ENCODE measurements at regions not wholly inside any gene's neighbourhood (a gene's known extent, or its start where the extent isn't known, plus 50 kb on each side); places are given as distances from the start of the nearest gene placed in this dataset.
"Not testable (repeated sequence)": the region's sequence is repeated elsewhere in the genome, so short reads cannot be mapped to it uniquely, and the experiment has no call there.

GRCh38 chr13:60922576-60923231, 492.9 kb downstream of the PCDH20 start:
- no peak for DNase-seq (ENCODE audit: low spot score)

GRCh38 chr13:60893801-60894200, 496.8 kb downstream of the TDRD3 start:
- no peak for DNase-seq (ENCODE audit: low spot score)

- no peak for DNase-seq (ENCODE audit: low spot score)
These were observed 490.7 kb downstream of the TDRD3 start for GRCh38 chr13:60887711-60888110.

- no peak for DNase-seq (ENCODE audit: low spot score)
These were observed 484.5 kb downstream of the TDRD3 start for GRCh38 chr13:60881507-60881906.

- no peak for DNase-seq (ENCODE audit: low spot score)
These were observed 476.1 kb downstream of the TDRD3 start for GRCh38 chr13:60873116-60873515.

GRCh38 chr13:60869941-60870613, 473.1 kb downstream of the TDRD3 start:
- DNase-seq (ENCODE audit: low spot score): no peak

GRCh38 chr13:60869225-60869624, 472.2 kb downstream of the TDRD3 start:
- DNase-seq (ENCODE audit: low spot score): no peak

GRCh38 chr13:60862036-60862435, 465.0 kb downstream of the TDRD3 start:
- no peak for DNase-seq (ENCODE audit: low spot score)

- DNase-seq (ENCODE audit: low spot score): no peak
These were observed 460.7 kb downstream of the TDRD3 start for GRCh38 chr13:60857698-60858097.

- no peak for DNase-seq (ENCODE audit: low spot score)
These were observed 455.9 kb downstream of the TDRD3 start for GRCh38 chr13:60852886-60853285.

GRCh38 chr13:60851378-60851777, 454.4 kb downstream of the TDRD3 start:
- DNase-seq (ENCODE audit: low spot score): no peak

- no peak for DNase-seq (ENCODE audit: low spot score)
These were observed 453.5 kb downstream of the TDRD3 start for GRCh38 chr13:60850526-60850925.

- DNase-seq (ENCODE audit: low spot score): no peak
These were observed 441.6 kb downstream of the TDRD3 start for GRCh38 chr13:60838581-60838980.

GRCh38 chr13:60837806-60838205, 440.8 kb downstream of the TDRD3 start:
- no peak for DNase-seq (ENCODE audit: low spot score)

- no peak for DNase-seq (ENCODE audit: low spot score)
These were observed 439.8 kb downstream of the TDRD3 start for GRCh38 chr13:60836821-60837220.

- no peak for DNase-seq (ENCODE audit: low spot score)
These were observed 414.6 kb downstream of the TDRD3 start for GRCh38 chr13:60811581-60811980.

GRCh38 chr13:60805640-60806039, 408.6 kb downstream of the TDRD3 start:
- DNase-seq (ENCODE audit: low spot score): not testable (repeated sequence)

GRCh38 chr13:60798503-60798902, 401.5 kb downstream of the TDRD3 start:
- DNase-seq (ENCODE audit: low spot score): no peak

GRCh38 chr13:60797112-60797511, 400.1 kb downstream of the TDRD3 start:
- DNase-seq (ENCODE audit: low spot score): no peak

GRCh38 chr13:60794751-60795150, 397.7 kb downstream of the TDRD3 start:
- no peak for DNase-seq (ENCODE audit: low spot score)

- DNase-seq (ENCODE audit: low spot score): no peak
These were observed 393.6 kb downstream of the TDRD3 start for GRCh38 chr13:60790620-60791019.

GRCh38 chr13:60788156-60788829, 391.3 kb downstream of the TDRD3 start:
- no peak for DNase-seq (ENCODE audit: low spot score)

GRCh38 chr13:60787083-60787482, 390.1 kb downstream of the TDRD3 start:
- DNase-seq (ENCODE audit: low spot score): no peak

Data from hepatic stellate cell (primary cell).